Spleen (tissue), 11 donors: ENCODE measurements at regions not wholly inside any gene's neighbourhood (a gene's known extent, or its start where the extent isn't known, plus 50 kb on each side); places are given as distances from the start of the nearest gene placed in this dataset.

ENCODE experiments used
- DNase-seq: peaks from one replicate; pipeline ENCODE4 v3.0.0-alpha.2; 2020
- H3K27ac ChIP-seq, 8 donors: fragments of 200-600 bp; sonication (generic) in 7 of 8; 1 replicate in 4 of 8; 2 replicates in 4 of 8; pipeline versions ENCODE4 v1.5.0 to v1.8.0; 2016 to 2021; ENCODE audit warnings: inconsistent platforms in 4 of 8, mild to moderate bottlenecking in 4 of 8, moderate library complexity in 1 of 8
- H3K27me3 ChIP-seq, 7 donors: fragments of 200-600 bp; sonication (generic) in 6 of 7; replicated peaks in 1 of 7; 1 replicate in 4 of 7; 2 replicates in 3 of 7; pipeline versions ENCODE4 v1.5.0 to v1.8.0; 2016 to 2021; ENCODE audit warnings: inconsistent platforms in 3 of 7, mild to moderate bottlenecking in 1 of 7
- H3K36me3 ChIP-seq, 6 donors: fragments of 200-600 bp; sonication (generic) in 5 of 6; 1 replicate in 4 of 6; 2 replicates in 2 of 6; pipeline versions ENCODE4 v1.5.0 to v1.8.0; 2016 to 2021; ENCODE audit warnings: inconsistent platforms in 2 of 6
- H3K4me1 ChIP-seq, 6 donors: fragments of 200-600 bp; sonication (generic) in 5 of 6; 1 replicate in 3 of 6; 2 replicates in 3 of 6; pipeline versions ENCODE4 v1.5.0 to v1.8.0; 2016 to 2021; ENCODE audit warnings: inconsistent platforms in 3 of 6
- H3K4me3 ChIP-seq, 8 donors: fragments of 200-600 bp; sonication (generic) in 7 of 8; 1 replicate in 4 of 8; 2 replicates in 4 of 8; pipeline versions ENCODE4 v1.5.0 to v1.8.0; 2016 to 2021; ENCODE audit warnings: inconsistent platforms in 4 of 8, mild to moderate bottlenecking in 4 of 8, moderate library complexity in 2 of 8
- H3K9me3 ChIP-seq, 8 donors: fragments of 200-600 bp; sonication (generic) in 7 of 8; 1 replicate in 4 of 8; 2 replicates in 4 of 8; pipeline versions ENCODE4 v1.5.0 to v1.8.0; 2016 to 2021; ENCODE audit warnings: inconsistent platforms in 4 of 8
- CTCF ChIP-seq, 11 experiments: fragments of 200-600 bp in 7 of 11; fragments of 450-650 bp in 4 of 11; sonication (generic) in 4 of 11; IDR thresholded peaks in 8 of 11; conservative IDR thresholded peaks in 3 of 11; 1 replicate in 7 of 11; 2 replicates in 4 of 11; pipeline versions ENCODE4 v1.4.0 to v1.8.0; 2016 to 2021; ENCODE audit warnings: antibody characterized with exemption in 11 of 11, inconsistent platforms in 4 of 11, mild to moderate bottlenecking in 1 of 11
- POLR2A ChIP-seq, 3 donors: fragments of 450-650 bp; IDR thresholded peaks; one replicate each; pipeline ENCODE4 v1.5.1; 2017; ENCODE audit warnings: antibody characterized with exemption in 3 of 3, mild to moderate bottlenecking in 1 of 3
- POLR2AphosphoS5 ChIP-seq, 3 donors: sonication (generic); formaldehyde crosslinking; IDR thresholded peaks; one replicate each; pipeline ENCODE4 v1.5.1; 2017; ENCODE audit warnings: antibody characterized with exemption in 3 of 3
- WGBS, 5 donors: extraction: QIAGEN DNeasy Blood & Tissue Kit in 3 of 5; methylation state at CpG; one replicate each; pipeline versions ENCODE4 v1.1.5 to v1.1.7; 2013 to 2018; 5-methylcytosine and 5-hydroxymethylcytosine counted together
- intact Hi-C: fragments of 100-400 bp; cut with DNase I; formaldehyde crosslinking; loops from one replicate; pipeline ENCODE4 v1.15.0; 2023; ENCODE audit warnings: low total_unique reads
- donor health status: healthy with polysubstance abuse.
- donor health status: DM: no; HTN: no; CAD: no; lungs with moderate emphysema.
- donor health status: DM: no; HTN: no; CAD: no.
- donor health status: Bipolar disorder and iron deficiency.
- donor health status: healthy.
- donor health status: DM: no; HTN: no; CAD: no.
- donor health status: DM: yes; HTN: yes; CAD: no.

GRCh38 chr9:13431222-13431536 lies 151.7 kb upstream of the MPDZ start:
- DNase-seq, result no peak
- Histone ChIP-seq H3K4me3 (no peak overlapping the region), H3K9me3 (no peaks in the 10 kb centered on the region), H3K27ac (no peak overlapping the region), H3K36me3 (no peaks in the 10 kb centered on the region), H3K4me1 (no peaks in the 10 kb centered on the region), H3K27me3 (no peaks in the 10 kb centered on the region)
- no peak for TF ChIP-seq CTCF (IDR thresholded peaks at IDR 0.05 in 8 of 11, conservative IDR thresholded peaks at IDR 0.05 in 3 of 11)
- no peak for TF ChIP-seq POLR2AphosphoS5 (IDR thresholded peaks at IDR 0.05)
- no peak for TF ChIP-seq POLR2A (IDR thresholded peaks at IDR 0.05)
- WGBS, 5 donors, result 78 to 94% (median 82%) methylated on average over 2 to 6 of the region's 6 CpGs
- intact Hi-C loops, result no loop called here

GRCh38 chr9:13430368-13431221 lies 151.1 kb upstream of the MPDZ start:
- no peaks in the 10 kb centered on the region for H3K4me1 ChIP-seq
- intact Hi-C loops, result no loop called here

GRCh38 chr9:13429301-13430190 lies 150.1 kb upstream of the MPDZ start:
- no peaks in the 10 kb centered on the region for H3K4me1 ChIP-seq
- DNase-seq, result no peak
- TF ChIP-seq CTCF (IDR thresholded peaks at IDR 0.05 in 8 of 11, conservative IDR thresholded peaks at IDR 0.05 in 3 of 11) (no peak), POLR2AphosphoS5 (IDR thresholded peaks at IDR 0.05) (no peak), POLR2A (IDR thresholded peaks at IDR 0.05) (no peak)
- 85 to 91% (median 86%) methylated on average over 13 of the region's 13 CpGs for WGBS, 5 donors
- no peaks in the 10 kb centered on the region for H3K36me3 ChIP-seq
- no peak overlapping the region for H3K4me3 ChIP-seq
- no peaks in the 10 kb centered on the region for H3K9me3 ChIP-seq
- no peak overlapping the region for H3K27ac ChIP-seq
- intact Hi-C loops, result no loop called here
- H3K27me3 ChIP-seq, result no peaks in the 10 kb centered on the region

More at GRCh38 chr9:13430368-13431221, 151.1 kb upstream of the MPDZ start:
- H3K27ac ChIP-seq, result no peak overlapping the region
- H3K4me3 ChIP-seq, result no peak overlapping the region
- WGBS, 5 donors, result 66 to 81% (median 72%) methylated on average over 10 to 11 of the region's 11 CpGs
- DNase-seq, result no peak
- no peak for TF ChIP-seq POLR2AphosphoS5 (IDR thresholded peaks at IDR 0.05)
- no peak for TF ChIP-seq POLR2A (IDR thresholded peaks at IDR 0.05)
- TF ChIP-seq CTCF (IDR thresholded peaks at IDR 0.05 in 8 of 11, conservative IDR thresholded peaks at IDR 0.05 in 3 of 11), result no peak
- H3K36me3 ChIP-seq, result no peaks in the 10 kb centered on the region
- H3K27me3 ChIP-seq, result no peaks in the 10 kb centered on the region
- H3K9me3 ChIP-seq, result no peaks in the 10 kb centered on the region

- no peaks in the 10 kb centered on the region for H3K36me3 ChIP-seq
- H3K27me3 ChIP-seq, result no peaks in the 10 kb centered on the region
- TF ChIP-seq POLR2AphosphoS5 (IDR thresholded peaks at IDR 0.05) (no peak), POLR2A (IDR thresholded peaks at IDR 0.05) (no peak)
- WGBS, 5 donors, result 86 to 95% (median 87%) methylated on average over 4 of the region's 4 CpGs
- H3K4me1 ChIP-seq, result no peaks in the 10 kb centered on the region
- no peak overlapping the region for H3K27ac ChIP-seq
- intact Hi-C loops, result no loop called here
- no peak for DNase-seq
- H3K4me3 ChIP-seq, result no peak overlapping the region
- no peaks in the 10 kb centered on the region for H3K9me3 ChIP-seq
These were observed 149.3 kb upstream of the MPDZ start for GRCh38 chr9:13428766-13429165.
